HG02623 (cell line): ENCODE measurements at regions not wholly inside any gene's neighbourhood (a gene's known extent, or its start where the extent isn't known, plus 50 kb on each side); places are given as distances from the start of the nearest gene placed in this dataset.

ENCODE experiments used
- ATAC-seq: cut with Tn5 transposase; IDR thresholded peaks from one replicate; pipeline ENCODE4 v1.9.1; 2021; ENCODE audit warnings: moderate library complexity; ENCODE audit not compliant: unreplicated experiment

DNA sequence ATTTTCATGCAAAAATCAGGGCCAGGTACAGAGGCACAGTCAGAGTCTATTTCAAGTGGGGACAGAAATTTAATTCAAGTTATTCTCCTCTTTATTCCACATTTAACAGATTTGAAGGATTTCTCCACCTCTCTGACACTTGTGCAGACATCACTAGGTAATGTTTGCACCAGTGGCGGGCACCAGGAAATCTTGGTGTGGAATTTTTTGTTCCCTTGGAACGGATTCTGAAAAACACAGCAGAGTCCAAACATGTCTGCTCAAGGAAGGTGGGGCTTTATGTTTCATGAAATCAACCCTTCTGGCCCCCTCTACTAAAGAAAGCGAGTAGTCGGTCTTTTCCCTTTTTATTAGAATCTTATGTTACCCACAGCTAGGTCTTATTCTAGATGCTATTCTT, 271.2 kb upstream of the MDFIC2 start:
- ATAC-seq = no peak

DNA sequence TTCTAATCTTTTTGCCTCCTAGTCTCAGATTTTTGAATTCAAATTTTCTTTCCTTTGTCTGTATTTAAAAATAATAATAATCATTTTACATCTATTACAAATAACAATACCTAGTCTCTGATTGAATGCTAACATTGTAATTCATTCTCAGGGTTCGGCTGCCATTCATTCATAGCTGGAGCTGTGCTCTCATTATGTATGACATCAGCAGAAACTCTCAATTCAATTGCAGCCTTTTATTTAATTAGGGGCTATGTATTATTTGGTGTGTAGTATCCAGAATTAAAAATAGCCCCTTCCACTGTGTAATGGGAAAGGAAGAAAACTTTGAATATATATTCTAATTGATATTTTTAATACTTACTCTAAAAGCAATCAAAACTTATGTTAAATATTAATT, 270.4 kb upstream of the MDFIC2 start:
- no peak for ATAC-seq

- ATAC-seq = no peak
Observed at GRCh38 chr3:70580021-70580420, 267.6 kb upstream of the MDFIC2 start.

DNA sequence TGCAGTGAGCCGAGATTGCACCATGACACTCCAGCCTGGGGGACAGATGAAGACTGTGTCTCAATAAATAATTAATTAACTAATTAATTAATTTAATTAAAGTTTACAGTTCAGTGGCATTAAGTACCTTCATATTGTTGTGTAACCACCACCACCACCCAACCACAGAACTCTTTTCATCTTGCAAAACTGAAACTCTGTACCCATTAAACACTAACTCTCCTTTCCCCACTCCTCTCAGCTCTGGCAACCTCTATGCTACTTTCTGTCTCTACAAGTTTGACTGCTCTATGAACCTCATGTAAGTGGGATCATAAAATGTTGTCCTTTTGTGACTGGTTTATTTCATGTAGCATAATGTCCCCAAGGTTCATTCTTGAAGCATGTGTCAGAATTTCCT, 259.3 kb upstream of the MDFIC2 start:
- ATAC-seq = no peak

- no peak for ATAC-seq
Observed at GRCh38 chr3:70570584-70570983, 258.1 kb upstream of the MDFIC2 start.

- no peak for ATAC-seq
Observed at GRCh38 chr3:70568626-70569025, 256.2 kb upstream of the MDFIC2 start.

DNA sequence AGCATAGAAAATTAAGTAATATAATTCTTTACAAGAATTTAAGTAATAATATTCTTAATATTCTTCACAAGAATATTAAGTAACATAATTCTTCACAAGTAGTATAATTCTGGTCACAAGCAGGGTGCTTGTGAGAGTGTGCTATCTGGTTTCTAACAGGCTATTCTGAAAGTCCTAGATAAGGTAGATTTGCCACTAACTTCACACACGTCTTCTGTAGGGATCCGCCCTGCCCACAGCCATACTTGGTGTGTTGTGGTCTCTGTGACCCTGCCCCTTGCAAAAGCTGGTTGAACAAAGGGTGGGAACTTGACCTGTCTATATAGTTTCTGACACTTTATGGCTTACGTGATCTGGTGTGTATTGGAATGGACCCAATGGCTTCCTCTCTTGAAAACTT, 253.4 kb upstream of the MDFIC2 start:
- no peak for ATAC-seq

GRCh38 chr3:70564552-70564951, 252.1 kb upstream of the MDFIC2 start:
- no peak for ATAC-seq

DNA sequence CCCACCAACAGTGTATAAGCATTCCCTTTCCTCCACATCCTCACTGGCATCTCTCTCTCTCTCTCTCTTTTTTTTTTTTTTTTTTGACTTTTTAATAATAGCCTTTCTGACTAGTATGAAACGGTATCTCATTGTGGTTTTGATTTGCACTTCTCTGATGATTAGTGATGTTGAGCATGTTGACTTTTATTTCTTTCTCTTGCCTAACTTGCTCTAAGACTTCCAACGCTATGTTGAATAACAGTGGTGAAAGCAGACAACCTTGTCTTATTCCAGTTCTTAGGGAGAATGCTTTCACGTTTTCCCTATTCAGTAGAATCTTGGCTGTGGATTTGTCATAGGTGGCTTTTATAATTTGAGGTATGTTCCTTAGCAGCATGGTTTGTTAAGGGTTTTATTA, 249.4 kb upstream of the MDFIC2 start:
- ATAC-seq = no peak

DNA sequence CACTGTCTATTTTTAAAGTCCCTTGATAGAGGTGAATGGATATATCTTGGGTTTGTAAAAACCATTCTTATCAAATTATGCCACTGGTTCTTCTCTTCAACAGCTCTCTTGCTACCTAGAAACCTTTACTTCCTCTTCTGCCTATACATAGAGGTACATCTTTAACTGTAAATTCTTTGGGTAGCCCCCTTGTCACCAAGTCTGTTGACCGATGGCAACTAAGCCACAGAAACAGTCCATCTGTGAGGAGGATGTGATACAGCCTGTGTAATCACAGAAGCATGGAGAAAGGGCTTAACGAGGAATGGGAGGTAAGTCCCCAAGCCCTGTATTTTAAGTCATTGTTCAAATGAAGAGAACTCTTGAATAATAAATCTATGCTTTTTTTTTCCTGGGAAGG, 246.5 kb upstream of the MDFIC2 start:
- no peak for ATAC-seq

DNA sequence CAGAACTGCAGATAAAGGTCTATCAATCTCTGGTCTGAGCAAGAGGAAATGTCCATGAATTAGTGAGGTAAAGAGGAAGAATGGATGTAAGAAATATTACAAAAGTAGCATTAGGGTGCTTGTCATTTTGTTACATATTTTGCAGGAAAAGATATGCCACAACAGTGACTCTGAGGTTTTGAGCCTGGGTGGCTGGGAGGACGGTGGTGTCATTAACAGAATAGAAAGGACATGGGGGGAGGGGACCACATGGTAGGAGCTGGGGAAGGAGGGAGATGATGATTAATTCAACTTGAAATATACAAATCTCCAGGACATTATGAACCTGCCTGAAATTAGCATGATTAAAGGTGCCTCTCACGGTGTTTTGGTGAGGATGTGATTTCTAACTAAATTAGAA, 245.5 kb upstream of the MDFIC2 start:
- ATAC-seq = no peak

DNA sequence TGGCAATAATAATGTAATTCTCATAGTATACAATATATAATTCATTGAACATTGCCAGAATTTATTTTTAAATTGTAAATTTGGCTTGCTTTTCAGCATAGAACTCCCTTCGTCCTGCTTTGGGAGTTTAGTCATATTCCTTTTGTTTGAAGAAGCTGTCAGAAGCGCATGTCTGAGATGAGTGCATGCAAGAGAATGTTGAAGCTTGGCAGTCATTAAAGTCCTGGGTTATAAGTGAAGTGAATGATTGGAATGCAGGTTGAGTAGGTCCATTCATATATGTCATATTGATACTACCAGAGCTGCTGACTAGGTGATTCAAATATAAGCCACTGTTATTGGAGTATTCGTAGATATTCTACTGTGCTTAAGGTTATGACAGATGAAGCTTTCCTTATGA, 243.6 kb upstream of the MDFIC2 start:
- no peak for ATAC-seq

GRCh38 chr3:70554170-70554569, 241.7 kb upstream of the MDFIC2 start:
- ATAC-seq = no peak

- peak; percentile 88 for ATAC-seq
Observed at GRCh38 chr3:70550723-70551319, 238.4 kb upstream of the MDFIC2 start.

GRCh38 chr3:70546679-70547078, 234.2 kb upstream of the MDFIC2 start:
- ATAC-seq = no peak

GRCh38 chr3:70543493-70543892, 231.1 kb upstream of the MDFIC2 start:
- ATAC-seq = no peak

- ATAC-seq = no peak
Observed at GRCh38 chr3:70539908-70540307, 227.5 kb upstream of the MDFIC2 start.

GRCh38 chr3:70532806-70533205, 220.4 kb upstream of the MDFIC2 start:
- ATAC-seq = no peak

GRCh38 chr3:70531838-70532489, 219.5 kb upstream of the MDFIC2 start:
- ATAC-seq = no peak

DNA sequence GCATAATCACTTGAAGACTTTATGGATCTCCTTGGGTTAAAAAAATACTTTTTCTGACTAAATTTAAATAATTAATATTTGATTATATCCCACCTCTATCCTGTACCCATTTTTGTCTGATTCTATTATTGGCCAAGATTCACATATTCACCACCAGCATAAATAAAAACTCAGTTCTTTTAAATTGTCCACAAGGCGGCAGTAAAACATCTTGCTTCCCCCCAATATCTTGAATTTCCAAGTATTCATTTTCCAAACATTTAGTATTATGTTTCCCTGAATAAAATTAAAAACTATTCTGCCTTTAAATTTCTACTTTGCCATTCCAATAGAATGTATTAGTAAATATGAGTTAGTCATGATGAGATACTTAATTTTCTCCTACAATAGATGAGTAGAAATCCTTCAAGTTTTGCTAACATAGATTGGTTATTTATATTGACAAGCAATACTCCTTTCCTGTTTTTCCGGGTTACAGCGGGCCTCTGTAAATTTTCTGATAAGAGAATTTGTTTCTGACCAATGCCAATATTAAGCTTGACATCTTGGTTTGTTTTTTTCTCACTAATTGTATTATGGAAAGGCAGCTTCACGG, 218.7 kb upstream of the MDFIC2 start:
- no peak for ATAC-seq

DNA sequence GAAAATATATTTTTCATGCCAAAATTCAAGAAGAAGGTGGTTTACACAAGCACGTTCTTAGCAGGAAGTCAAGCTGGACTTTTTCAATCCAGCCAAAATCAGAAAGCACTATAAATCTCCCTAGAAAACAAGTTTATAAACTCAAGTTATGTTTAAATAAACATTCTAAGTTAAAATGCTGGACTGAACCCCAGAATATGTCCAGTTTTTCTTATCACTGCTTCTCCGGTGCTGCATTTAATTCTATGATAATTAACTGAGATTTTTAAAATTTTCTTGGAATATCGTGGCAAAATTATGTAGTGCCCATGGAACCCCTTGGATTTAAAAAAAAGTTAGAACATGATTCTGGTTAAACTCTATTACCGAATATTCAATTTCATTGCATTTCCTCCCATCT, 218.2 kb upstream of the MDFIC2 start:
- no peak for ATAC-seq

- no peak for ATAC-seq
Observed at GRCh38 chr3:70527026-70527425, 214.6 kb upstream of the MDFIC2 start.
